ENCODE measurements at regions not wholly inside any gene's neighbourhood (a gene's known extent, or its start where the extent isn't known, plus 50 kb on each side); places are given as distances from the start of the nearest gene placed in this dataset.

GRCh38 chr16:55179852-55180585 is 144.0 kb upstream of the IRX6 start:
- DNase-seq, result no peak

- no peak for DNase-seq
Measured at GRCh38 chr16:55184052-55184451, 140.0 kb upstream of the IRX6 start.

- no peak for DNase-seq
Measured at GRCh38 chr16:55184619-55185018, 139.4 kb upstream of the IRX6 start.

- no peak for DNase-seq
Measured at GRCh38 chr16:55189224-55189623, 134.8 kb upstream of the IRX6 start.

- DNase-seq, result no peak
Measured at GRCh38 chr16:55189682-55190636, 134.0 kb upstream of the IRX6 start.

- DNase-seq, result no peak
Measured at GRCh38 chr16:55192734-55193133, 131.3 kb upstream of the IRX6 start.

- no peak for DNase-seq
Measured at GRCh38 chr16:55203570-55203969, 120.4 kb upstream of the IRX6 start.

- no peak for DNase-seq
Measured at GRCh38 chr16:55204069-55204468, 119.9 kb upstream of the IRX6 start.

GRCh38 chr16:55204923-55205322 is 119.1 kb upstream of the IRX6 start:
- no peak for DNase-seq

GRCh38 chr16:55207693-55208428 is 116.1 kb upstream of the IRX6 start:
- DNase-seq, result no peak

- no peak for DNase-seq
Measured at GRCh38 chr16:55209626-55210025, 114.4 kb upstream of the IRX6 start.

- no peak for DNase-seq
Measured at GRCh38 chr16:55212791-55213190, 111.2 kb upstream of the IRX6 start.

GRCh38 chr16:55214412-55214811 is 109.6 kb upstream of the IRX6 start:
- no peak for DNase-seq

GRCh38 chr16:55214974-55215494 is 109.0 kb upstream of the IRX6 start:
- no peak for DNase-seq

- no peak for DNase-seq
Measured at GRCh38 chr16:55217392-55217791, 106.6 kb upstream of the IRX6 start.

GRCh38 chr16:55221836-55222235 is 102.2 kb upstream of the IRX6 start:
- DNase-seq, result no peak

- no peak for DNase-seq
Measured at GRCh38 chr16:55222486-55222885, 101.5 kb upstream of the IRX6 start.

- no peak for DNase-seq
Measured at GRCh38 chr16:55225972-55226542, 97.9 kb upstream of the IRX6 start.

- DNase-seq, result no peak
Measured at GRCh38 chr16:55232822-55233221, 91.2 kb upstream of the IRX6 start.

- DNase-seq, result no peak
Measured at GRCh38 chr16:55233464-55233863, 90.5 kb upstream of the IRX6 start.

- no peak for DNase-seq
Measured at GRCh38 chr16:55236655-55237054, 87.3 kb upstream of the IRX6 start.

GRCh38 chr16:55239723-55240122 is 84.3 kb upstream of the IRX6 start:
- no peak for DNase-seq

GRCh38 chr16:55240888-55241287 is 83.1 kb upstream of the IRX6 start:
- DNase-seq, result no peak
